T1000 (cell line): ENCODE measurements at regions not wholly inside any gene's neighbourhood (a gene's known extent, or its start where the extent isn't known, plus 50 kb on each side); places are given as distances from the start of the nearest gene placed in this dataset.
A peak's percentile ranks its signal among the peaks of the same experiment; 100 is the strongest.
"Not testable (repeated sequence)": the region's sequence is repeated elsewhere in the genome, so short reads cannot be mapped to it uniquely, and the experiment has no call there.

Experiments used
- DNase-seq: peaks from one replicate; lab custom pipeline; 2025; ENCODE audit warnings: mixed read lengths; lab: John Stamatoyannopoulos, UW

- DNase-seq = no peak
These were observed 488.4 kb downstream of the NR2F2 start for GRCh38 chr15:96818861-96819260.

- DNase-seq = no peak
These were observed 497.5 kb downstream of the NR2F2 start for GRCh38 chr15:96827981-96828380.

- no peak for DNase-seq
These were observed 506.9 kb downstream of the NR2F2 start for GRCh38 chr15:96837241-96837970.

- no peak for DNase-seq
These were observed 507.6 kb downstream of the NR2F2 start for GRCh38 chr15:96838081-96838480.

- peak; percentile 3 for DNase-seq
These were observed 518.9 kb downstream of the NR2F2 start for GRCh38 chr15:96849271-96849900.

GRCh38 chr15:96851613-96852012, 521.1 kb downstream of the NR2F2 start:
- DNase-seq = peak; percentile 73

GRCh38 chr15:96858694-96859093, 528.2 kb downstream of the NR2F2 start:
- DNase-seq = no peak

- no peak for DNase-seq
These were observed 530.2 kb downstream of the NR2F2 start for GRCh38 chr15:96860741-96861140.

GRCh38 chr15:96867992-96868391, 537.5 kb downstream of the NR2F2 start:
- no peak for DNase-seq

- DNase-seq = no peak
These were observed 538.6 kb downstream of the NR2F2 start for GRCh38 chr15:96869122-96869521.

- DNase-seq = no peak
These were observed 539.3 kb downstream of the NR2F2 start for GRCh38 chr15:96869790-96870189.

- no peak for DNase-seq
These were observed 540.1 kb downstream of the NR2F2 start for GRCh38 chr15:96870580-96870979.

- DNase-seq = not testable (repeated sequence)
These were observed 546.9 kb downstream of the NR2F2 start for GRCh38 chr15:96877442-96877841.

GRCh38 chr15:96878129-96878528, 547.6 kb downstream of the NR2F2 start:
- DNase-seq = no peak

- DNase-seq = no peak
These were observed 551.7 kb downstream of the NR2F2 start for GRCh38 chr15:96882121-96882772.

GRCh38 chr15:96887730-96888129, 557.2 kb downstream of the NR2F2 start:
- DNase-seq = no peak

GRCh38 chr15:96888764-96889163, 558.3 kb downstream of the NR2F2 start:
- no peak for DNase-seq

GRCh38 chr15:96889734-96890480, 559.4 kb downstream of the NR2F2 start:
- DNase-seq = no peak

- no peak for DNase-seq
These were observed 560.5 kb downstream of the NR2F2 start for GRCh38 chr15:96891046-96891445.

- no peak for DNase-seq
These were observed 562.8 kb downstream of the NR2F2 start for GRCh38 chr15:96893159-96893906.

GRCh38 chr15:96894659-96895058, 564.2 kb downstream of the NR2F2 start:
- DNase-seq = no peak

- no peak for DNase-seq
These were observed 566.3 kb downstream of the NR2F2 start for GRCh38 chr15:96896766-96897165.
